HG02759 (cell line): ENCODE measurements at regions not wholly inside any gene's neighbourhood (a gene's known extent, or its start where the extent isn't known, plus 50 kb on each side); places are given as distances from the start of the nearest gene placed in this dataset.

Source experiments
- ATAC-seq: cut with Tn5 transposase; IDR thresholded peaks from one replicate; pipeline ENCODE4 v1.9.1; 2021; ENCODE audit warnings: mild to moderate bottlenecking, moderate library complexity; ENCODE audit not compliant: unreplicated experiment

- ATAC-seq = no peak
Measured at GRCh38 chr2:103734911-103735310, 973.1 kb downstream of the TMEM182 start.

- no peak for ATAC-seq
Measured at GRCh38 chr2:103738108-103738507, 976.3 kb downstream of the TMEM182 start.

GRCh38 chr2:103738606-103739005, 976.8 kb downstream of the TMEM182 start:
- no peak for ATAC-seq

GRCh38 chr2:103739186-103739585, 977.4 kb downstream of the TMEM182 start:
- no peak for ATAC-seq

- no peak for ATAC-seq
Measured at GRCh38 chr2:103739921-103740320, 978.1 kb downstream of the TMEM182 start.

GRCh38 chr2:103740631-103741030, 978.8 kb downstream of the TMEM182 start:
- ATAC-seq = no peak

GRCh38 chr2:103743195-103743594, 981.4 kb downstream of the TMEM182 start:
- no peak for ATAC-seq

GRCh38 chr2:103754530-103754929, 992.7 kb downstream of the TMEM182 start:
- ATAC-seq = no peak

GRCh38 chr2:103773884-103774283, 1012.1 kb downstream of the TMEM182 start:
- no peak for ATAC-seq

- ATAC-seq = no peak
Measured at GRCh38 chr2:103780088-103780702, 1018.4 kb downstream of the TMEM182 start.

GRCh38 chr2:103781313-103781712, 1019.5 kb downstream of the TMEM182 start:
- no peak for ATAC-seq

- no peak for ATAC-seq
Measured at GRCh38 chr2:103784261-103784660, 1022.4 kb downstream of the TMEM182 start.

- no peak for ATAC-seq
Measured at GRCh38 chr2:103785432-103785831, 1023.6 kb downstream of the TMEM182 start.

- no peak for ATAC-seq
Measured at GRCh38 chr2:103785956-103786355, 1024.1 kb downstream of the TMEM182 start.

GRCh38 chr2:103788389-103788788, 1026.6 kb downstream of the TMEM182 start:
- no peak for ATAC-seq

- no peak for ATAC-seq
Measured at GRCh38 chr2:103788951-103789350, 1027.1 kb downstream of the TMEM182 start.

- no peak for ATAC-seq
Measured at GRCh38 chr2:103789381-103790095, 1027.7 kb downstream of the TMEM182 start.

GRCh38 chr2:103792042-103792441, 1030.2 kb downstream of the TMEM182 start:
- no peak for ATAC-seq

GRCh38 chr2:103798291-103798690, 1036.5 kb downstream of the TMEM182 start:
- no peak for ATAC-seq

GRCh38 chr2:103804013-103804412, 1042.2 kb downstream of the TMEM182 start:
- no peak for ATAC-seq

GRCh38 chr2:103805746-103806145, 1043.9 kb downstream of the TMEM182 start:
- no peak for ATAC-seq

GRCh38 chr2:103808814-103809213, 1045.1 kb upstream of the POU3F3 start:
- ATAC-seq = no peak

GRCh38 chr2:103809415-103809814, 1044.5 kb upstream of the POU3F3 start:
- no peak for ATAC-seq
